ENCODE measurements at regions not wholly inside any gene's neighbourhood (a gene's known extent, or its start where the extent isn't known, plus 50 kb on each side); places are given as distances from the start of the nearest gene placed in this dataset.

GRCh38 chr3:24863215-24863614 lies 368.6 kb upstream of the THRB start:
- Histone ChIP-seq H3K27ac (no peak overlapping the region), H3K4me1 (no peaks in the 10 kb centered on the region), H3K4me3 (no peak overlapping the region), H3K36me3 (no peaks in the 10 kb centered on the region), H3K9me3 (no peaks in the 10 kb centered on the region), H3K27me3 (no peaks in the 10 kb centered on the region)
- TF ChIP-seq, protein P1, sequence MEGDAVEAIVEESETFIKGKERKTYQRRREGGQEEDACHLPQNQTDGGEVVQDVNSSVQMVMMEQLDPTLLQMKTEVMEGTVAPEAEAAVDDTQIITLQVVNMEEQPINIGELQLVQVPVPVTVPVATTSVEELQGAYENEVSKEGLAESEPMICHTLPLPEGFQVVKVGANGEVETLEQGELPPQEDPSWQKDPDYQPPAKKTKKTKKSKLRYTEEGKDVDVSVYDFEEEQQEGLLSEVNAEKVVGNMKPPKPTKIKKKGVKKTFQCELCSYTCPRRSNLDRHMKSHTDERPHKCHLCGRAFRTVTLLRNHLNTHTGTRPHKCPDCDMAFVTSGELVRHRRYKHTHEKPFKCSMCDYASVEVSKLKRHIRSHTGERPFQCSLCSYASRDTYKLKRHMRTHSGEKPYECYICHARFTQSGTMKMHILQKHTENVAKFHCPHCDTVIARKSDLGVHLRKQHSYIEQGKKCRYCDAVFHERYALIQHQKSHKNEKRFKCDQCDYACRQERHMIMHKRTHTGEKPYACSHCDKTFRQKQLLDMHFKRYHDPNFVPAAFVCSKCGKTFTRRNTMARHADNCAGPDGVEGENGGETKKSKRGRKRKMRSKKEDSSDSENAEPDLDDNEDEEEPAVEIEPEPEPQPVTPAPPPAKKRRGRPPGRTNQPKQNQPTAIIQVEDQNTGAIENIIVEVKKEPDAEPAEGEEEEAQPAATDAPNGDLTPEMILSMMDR (IDR thresholded peaks at IDR 0.05) = no peak
- no peak for DNase-seq
- WGBS, 2 donors = 76 to 81% methylated on average over 5 of the region's 5 CpGs
- intact Hi-C loops (cut with DNase I) = no loop called here

GRCh38 chr3:24867783-24868182 lies 373.1 kb upstream of the THRB start:
- no peak for DNase-seq
- Histone ChIP-seq H3K27ac (no peak overlapping the region), H3K4me1 (no peaks in the 10 kb centered on the region), H3K36me3 (no peaks in the 10 kb centered on the region), H3K4me3 (no peak overlapping the region), H3K27me3 (no peaks in the 10 kb centered on the region), H3K9me3 (no peaks in the 10 kb centered on the region)
- 70 to 72% methylated on average over 4 of the region's 4 CpGs for WGBS, 2 donors
- intact Hi-C loops (cut with DNase I) = no loop called here
- no peak for TF ChIP-seq POLR2A (IDR thresholded peaks at IDR 0.05)
- TF ChIP-seq, protein P1 (IDR thresholded peaks at IDR 0.05) = no peak

GRCh38 chr3:24881239-24881638 lies 386.6 kb upstream of the THRB start:
- H3K9me3 ChIP-seq = no peaks in the 10 kb centered on the region
- H3K27ac ChIP-seq = no peak overlapping the region
- no peaks in the 10 kb centered on the region for H3K36me3 ChIP-seq
- no peak for TF ChIP-seq POLR2A (IDR thresholded peaks at IDR 0.05)
- TF ChIP-seq, protein P1 (IDR thresholded peaks at IDR 0.05) = no peak
- no peaks in the 10 kb centered on the region for H3K4me1 ChIP-seq
- H3K27me3 ChIP-seq = no peaks in the 10 kb centered on the region
- intact Hi-C loops (cut with DNase I) = no loop called here
- 65 to 80% methylated on average over 2 of the region's 2 CpGs for WGBS, 2 donors
- H3K4me3 ChIP-seq = no peak overlapping the region
- DNase-seq = no peak

DNA sequence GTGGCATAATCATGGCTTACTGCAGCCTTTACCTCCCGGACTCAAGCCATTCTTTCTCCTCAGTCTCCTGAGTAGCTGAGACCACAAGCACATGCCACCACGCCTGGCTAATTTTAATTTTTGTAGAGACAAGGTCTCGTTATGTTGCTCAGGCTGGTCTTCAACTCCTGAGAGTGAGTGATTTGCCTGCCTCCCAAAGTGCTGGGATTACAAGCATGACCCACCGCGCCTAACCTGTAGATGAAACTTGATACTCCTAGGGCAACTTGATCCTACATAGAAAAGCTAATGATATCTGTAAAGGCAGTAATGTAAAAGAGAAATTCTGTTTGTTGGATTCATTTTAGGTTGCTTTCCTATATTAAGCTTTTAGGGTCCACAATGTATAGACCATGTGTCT lies 391.9 kb upstream of the THRB start:
- WGBS, 2 donors = 82 to 88% methylated on average over 5 of the region's 5 CpGs
- Histone ChIP-seq H3K27me3 (no peaks in the 10 kb centered on the region), H3K36me3 (no peaks in the 10 kb centered on the region), H3K27ac (no peak overlapping the region), H3K9me3 (no peaks in the 10 kb centered on the region), H3K4me1 (no peaks in the 10 kb centered on the region), H3K4me3 (no peak overlapping the region)
- TF ChIP-seq POLR2A (IDR thresholded peaks at IDR 0.05) = no peak
- TF ChIP-seq, protein P1 (IDR thresholded peaks at IDR 0.05) = no peak
- intact Hi-C loops (cut with DNase I) = no loop called here
- DNase-seq = no peak

DNA sequence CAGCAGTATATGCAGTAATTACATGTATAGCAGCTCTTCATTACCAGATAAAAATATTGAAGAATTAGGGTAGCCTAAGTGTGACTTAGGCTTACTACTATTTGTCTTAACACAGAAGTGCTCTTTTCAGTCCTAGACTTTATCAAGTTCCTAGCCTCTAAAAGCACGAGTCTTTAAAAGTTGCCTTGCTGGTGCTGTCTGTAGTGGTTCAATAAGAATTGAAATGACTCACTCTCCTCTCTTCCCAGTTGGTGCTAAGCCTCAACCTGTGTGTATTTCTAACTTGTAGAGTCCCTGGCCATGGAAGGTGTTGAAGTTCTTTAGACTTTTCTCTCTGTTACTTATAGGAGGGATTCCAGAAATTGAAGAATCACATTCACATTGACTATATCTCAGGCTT lies 395.4 kb upstream of the THRB start:
- intact Hi-C loops (cut with DNase I) = no loop called here
- Histone ChIP-seq H3K27ac (no peak overlapping the region), H3K4me3 (no peak overlapping the region), H3K27me3 (no peaks in the 10 kb centered on the region), H3K4me1 (no peaks in the 10 kb centered on the region), H3K36me3 (no peaks in the 10 kb centered on the region), H3K9me3 (no peaks in the 10 kb centered on the region)
- DNase-seq = no peak
- WGBS, 2 donors = 35 to 47% methylated on average over 1 of the region's 1 CpG
- TF ChIP-seq POLR2A (IDR thresholded peaks at IDR 0.05) = no peak
- TF ChIP-seq, protein P1 (IDR thresholded peaks at IDR 0.05) = no peak
